ENCODE measurements at regions not wholly inside any gene's neighbourhood (a gene's known extent, or its start where the extent isn't known, plus 50 kb on each side); places are given as distances from the start of the nearest gene placed in this dataset.

DNA sequence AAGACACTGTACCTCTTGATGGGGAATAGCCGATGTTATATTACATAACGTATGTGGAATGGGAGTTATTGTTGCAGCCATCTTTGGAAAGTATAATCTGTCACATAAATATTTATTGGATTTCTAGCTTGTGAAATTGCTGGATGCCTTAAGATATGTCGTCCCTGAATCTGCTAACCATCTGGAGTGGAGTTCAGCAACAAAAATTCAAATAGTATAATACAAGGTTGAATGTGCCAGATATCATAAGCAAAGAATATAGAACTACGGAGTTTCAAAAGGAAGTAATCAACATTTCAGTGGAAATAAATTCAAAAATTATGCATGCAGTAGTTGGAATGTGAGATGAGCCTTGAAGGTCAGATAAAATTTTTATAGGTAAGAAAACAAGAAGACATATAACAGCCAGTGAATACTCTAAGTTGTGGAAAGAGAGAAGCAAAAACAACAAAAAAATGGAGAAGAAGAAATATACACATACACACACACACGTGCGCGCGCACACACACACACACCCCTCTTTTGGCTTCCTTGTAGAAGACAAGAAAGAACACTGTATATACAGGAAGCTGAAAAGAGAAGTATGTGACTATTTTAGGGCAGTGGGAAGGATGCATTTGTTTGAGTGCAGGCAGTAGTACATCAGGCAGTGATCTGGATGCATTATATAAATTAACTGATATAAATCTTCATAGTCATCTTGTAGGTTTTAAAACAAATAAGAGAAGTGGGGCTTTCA lies 516.7 kb downstream of the KCNT2 start:
- Histone ChIP-seq H3K36me3 (ENCODE audit: insufficient read depth, low read length) (no peaks in the 10 kb centered on the region), H2AFZ (ENCODE audit: low read length) (no peak overlapping the region), H3K79me2 (ENCODE audit: insufficient read depth, low read length) (no peaks in the 10 kb centered on the region), H3K27ac (ENCODE audit: low read depth, low read length) (no peak overlapping the region), H3K27me3 (ENCODE audit: insufficient read depth, low read length) (no peaks in the 10 kb centered on the region), H3K4me3 (ENCODE audit: insufficient read depth, low read length) (no peak overlapping the region), H3K9me3 (ENCODE audit: low read depth, low read length) (no peaks in the 10 kb centered on the region), H3K4me2 (ENCODE audit: insufficient read depth, low read length) (no peak overlapping the region), H4K20me1 (ENCODE audit: insufficient read depth, low read length) (no peaks in the 10 kb centered on the region), H3K4me1 (ENCODE audit: insufficient read depth, low read length) (no peaks in the 10 kb centered on the region)
- no peak for DNase-seq (ENCODE audit: insufficient read length, low spot score, missing footprints)
- TF ChIP-seq, protein P1, sequence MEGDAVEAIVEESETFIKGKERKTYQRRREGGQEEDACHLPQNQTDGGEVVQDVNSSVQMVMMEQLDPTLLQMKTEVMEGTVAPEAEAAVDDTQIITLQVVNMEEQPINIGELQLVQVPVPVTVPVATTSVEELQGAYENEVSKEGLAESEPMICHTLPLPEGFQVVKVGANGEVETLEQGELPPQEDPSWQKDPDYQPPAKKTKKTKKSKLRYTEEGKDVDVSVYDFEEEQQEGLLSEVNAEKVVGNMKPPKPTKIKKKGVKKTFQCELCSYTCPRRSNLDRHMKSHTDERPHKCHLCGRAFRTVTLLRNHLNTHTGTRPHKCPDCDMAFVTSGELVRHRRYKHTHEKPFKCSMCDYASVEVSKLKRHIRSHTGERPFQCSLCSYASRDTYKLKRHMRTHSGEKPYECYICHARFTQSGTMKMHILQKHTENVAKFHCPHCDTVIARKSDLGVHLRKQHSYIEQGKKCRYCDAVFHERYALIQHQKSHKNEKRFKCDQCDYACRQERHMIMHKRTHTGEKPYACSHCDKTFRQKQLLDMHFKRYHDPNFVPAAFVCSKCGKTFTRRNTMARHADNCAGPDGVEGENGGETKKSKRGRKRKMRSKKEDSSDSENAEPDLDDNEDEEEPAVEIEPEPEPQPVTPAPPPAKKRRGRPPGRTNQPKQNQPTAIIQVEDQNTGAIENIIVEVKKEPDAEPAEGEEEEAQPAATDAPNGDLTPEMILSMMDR (IDR thresholded peaks at IDR 0.05; ENCODE audit: extremely low read depth, low read depth, low read length) = no peak

DNA sequence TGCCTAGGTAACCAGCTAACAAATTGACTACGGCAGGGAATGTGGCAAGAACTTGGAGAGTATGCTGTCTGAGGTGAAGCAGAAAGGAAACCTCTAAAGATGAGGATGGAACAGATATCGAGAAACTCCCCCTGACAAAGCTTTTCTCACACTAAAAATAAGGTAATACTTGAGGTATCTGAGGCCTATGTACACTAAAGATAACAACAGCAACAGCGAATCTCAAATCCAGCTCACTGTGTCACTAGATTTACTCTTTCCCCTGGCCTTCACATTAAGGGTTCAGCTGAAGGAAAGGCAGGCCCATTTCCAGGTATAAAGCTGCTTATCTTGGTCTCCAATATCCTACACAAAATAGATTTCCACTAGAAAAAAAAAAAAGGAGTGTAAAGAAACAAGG lies 518.0 kb downstream of the KCNT2 start:
- no peaks in the 10 kb centered on the region for H3K36me3 ChIP-seq (ENCODE audit: insufficient read depth, low read length)
- H3K4me2 ChIP-seq (ENCODE audit: insufficient read depth, low read length) = no peak overlapping the region
- TF ChIP-seq, protein P1 (IDR thresholded peaks at IDR 0.05; ENCODE audit: extremely low read depth, low read depth, low read length) = no peak
- H3K4me3 ChIP-seq (ENCODE audit: insufficient read depth, low read length) = no peak overlapping the region
- no peaks in the 10 kb centered on the region for H3K4me1 ChIP-seq (ENCODE audit: insufficient read depth, low read length)
- H3K79me2 ChIP-seq (ENCODE audit: insufficient read depth, low read length) = no peaks in the 10 kb centered on the region
- H4K20me1 ChIP-seq (ENCODE audit: insufficient read depth, low read length) = no peaks in the 10 kb centered on the region
- no peak for DNase-seq (ENCODE audit: insufficient read length, low spot score, missing footprints)
- no peaks in the 10 kb centered on the region for H3K9me3 ChIP-seq (ENCODE audit: low read depth, low read length)
- no peak overlapping the region for H2AFZ ChIP-seq (ENCODE audit: low read length)
- H3K27ac ChIP-seq (ENCODE audit: low read depth, low read length) = no peak overlapping the region
- no peaks in the 10 kb centered on the region for H3K27me3 ChIP-seq (ENCODE audit: insufficient read depth, low read length)

DNA sequence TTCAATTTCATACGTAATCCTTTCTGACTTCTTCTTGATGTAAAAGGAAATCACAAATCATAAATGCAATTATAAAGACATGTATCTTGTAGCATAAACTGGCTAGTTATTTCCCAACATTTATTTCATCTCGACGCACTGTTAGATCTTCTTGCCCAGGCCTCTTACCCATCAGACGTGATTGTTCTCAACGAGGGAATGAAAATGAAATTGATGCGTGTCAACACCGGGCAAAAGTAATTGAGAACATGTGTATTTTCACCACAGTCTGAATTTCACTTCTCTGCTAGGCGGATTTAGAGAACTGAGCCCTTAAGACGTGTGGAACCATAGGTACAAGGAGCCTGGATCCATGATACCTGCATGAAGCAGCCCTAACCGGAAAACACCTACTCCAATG lies 519.7 kb downstream of the KCNT2 start:
- no peaks in the 10 kb centered on the region for H3K4me1 ChIP-seq (ENCODE audit: insufficient read depth, low read length)
- H3K36me3 ChIP-seq (ENCODE audit: insufficient read depth, low read length) = no peaks in the 10 kb centered on the region
- H3K9me3 ChIP-seq (ENCODE audit: low read depth, low read length) = no peaks in the 10 kb centered on the region
- H3K27ac ChIP-seq (ENCODE audit: low read depth, low read length) = no peak overlapping the region
- H3K79me2 ChIP-seq (ENCODE audit: insufficient read depth, low read length) = no peaks in the 10 kb centered on the region
- peak overlapping the region; percentile 64 for H2AFZ ChIP-seq (ENCODE audit: low read length)
- peak overlapping the region; percentile 39 for H3K4me2 ChIP-seq (ENCODE audit: insufficient read depth, low read length)
- H3K27me3 ChIP-seq (ENCODE audit: insufficient read depth, low read length) = no peaks in the 10 kb centered on the region
- DNase-seq (ENCODE audit: insufficient read length, low spot score, missing footprints) = no peak
- no peaks in the 10 kb centered on the region for H4K20me1 ChIP-seq (ENCODE audit: insufficient read depth, low read length)
- TF ChIP-seq, protein P1 (IDR thresholded peaks at IDR 0.05; ENCODE audit: extremely low read depth, low read depth, low read length) = no peak
- no peak overlapping the region for H3K4me3 ChIP-seq (ENCODE audit: insufficient read depth, low read length)

DNA sequence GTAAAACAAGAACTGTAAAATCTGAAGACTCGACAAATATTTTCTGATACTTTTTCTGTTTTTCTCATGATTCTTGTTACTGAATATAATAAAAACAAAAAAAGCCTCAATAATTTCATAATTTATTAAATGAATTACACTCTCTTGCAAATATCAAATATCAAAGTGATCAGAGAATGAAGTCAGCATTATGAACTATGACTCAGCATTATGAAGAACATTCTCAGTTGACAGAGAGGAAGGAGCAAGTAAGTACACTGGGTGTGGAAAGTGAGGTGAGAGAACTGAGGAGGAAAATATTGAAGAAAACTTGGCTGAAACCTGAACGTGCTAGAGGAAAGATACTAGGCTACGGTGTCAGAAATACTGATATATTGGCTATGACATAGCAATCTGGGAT lies 529.5 kb downstream of the KCNT2 start:
- Histone ChIP-seq H3K27ac (ENCODE audit: low read depth, low read length) (no peak overlapping the region), H3K79me2 (ENCODE audit: insufficient read depth, low read length) (no peaks in the 10 kb centered on the region), H3K9me3 (ENCODE audit: low read depth, low read length) (no peaks in the 10 kb centered on the region), H3K4me1 (ENCODE audit: insufficient read depth, low read length) (no peaks in the 10 kb centered on the region), H2AFZ (ENCODE audit: low read length) (no peak overlapping the region), H3K4me2 (ENCODE audit: insufficient read depth, low read length) (no peak overlapping the region), H3K4me3 (ENCODE audit: insufficient read depth, low read length) (no peak overlapping the region), H4K20me1 (ENCODE audit: insufficient read depth, low read length) (no peaks in the 10 kb centered on the region), H3K36me3 (ENCODE audit: insufficient read depth, low read length) (no peaks in the 10 kb centered on the region), H3K27me3 (ENCODE audit: insufficient read depth, low read length) (no peaks in the 10 kb centered on the region)
- DNase-seq (ENCODE audit: insufficient read length, low spot score, missing footprints) = no peak
- TF ChIP-seq, protein P1 (IDR thresholded peaks at IDR 0.05; ENCODE audit: extremely low read depth, low read depth, low read length) = no peak

All from osteoblast (primary cell).